ENCODE measurements at regions not wholly inside any gene's neighbourhood (a gene's known extent, or its start where the extent isn't known, plus 50 kb on each side); places are given as distances from the start of the nearest gene placed in this dataset.

GRCh38 chr2:139730197-139730596 is 950.0 kb upstream of the NXPH2 start:
- TF ChIP-seq CTCF (IDR thresholded peaks at IDR 0.05; ENCODE audit: poor library complexity, severe bottlenecking) (no peak), POLR2AphosphoS5 (IDR thresholded peaks at IDR 0.05) (no peak), RAD21 (conservative IDR thresholded peaks at IDR 0.05) (no peak), EZH2 (IDR thresholded peaks at IDR 0.05; ENCODE audit: borderline replicate concordance, insufficient read depth, low read length, poor library complexity, severe bottlenecking) (no peak)
